ENCODE measurements at regions not wholly inside any gene's neighbourhood (a gene's known extent, or its start where the extent isn't known, plus 50 kb on each side); places are given as distances from the start of the nearest gene placed in this dataset.

- Mint-ChIP-seq H3K9me3 (peaks cover 14 to 19% of the 10 kb centered on the region in 2 donors), H3K36me3 (no peaks in the 10 kb centered on the region)
- 93% methylated on average over 7 of the region's 7 CpGs for WGBS (ENCODE audit: insufficient coverage)
These were observed 280.5 kb upstream of the PIK3C3 start for GRCh38 chr18:41674506-41674905.

GRCh38 chr18:41666231-41666630 is 288.8 kb upstream of the PIK3C3 start:
- no peak for TF ChIP-seq CTCF (IDR thresholded peaks at IDR 0.05)
- ATAC-seq (no peak), DNase-seq (no peak)
- Mint-ChIP-seq H3K27me3 (ENCODE audit: low read depth in 2 of 2) (no peaks in the 10 kb centered on the region), H3K4me3 (no peak overlapping the region), H3K27ac (no peak overlapping the region), H3K36me3 (peaks cover 9% of the 10 kb centered on the region), H3K4me1 (no peaks in the 10 kb centered on the region), H3K9me3 (peaks cover 8 to 26% of the 10 kb centered on the region in 2 donors)
- H3K27me3 ChIP-seq (ENCODE audit: control insufficient read depth, insufficient read depth, low read length), result no peaks in the 10 kb centered on the region
- intact Hi-C loops (cut with micrococcal nuclease), result no loop called here
- peaks cover 3% of the 10 kb centered on the region for H3K9me3 ChIP-seq (ENCODE audit: control insufficient read depth, insufficient read depth, low read length)
- H3K4me1 ChIP-seq (ENCODE audit: control insufficient read depth, insufficient read depth, low read length), result no peaks in the 10 kb centered on the region
- H3K4me3 ChIP-seq (ENCODE audit: low read length), result no peak overlapping the region
- no peak overlapping the region for H3K27ac ChIP-seq (ENCODE audit: low read length)
- H3K36me3 ChIP-seq (ENCODE audit: control insufficient read depth, insufficient read depth, low read length), result no peaks in the 10 kb centered on the region

More at GRCh38 chr18:41674506-41674905, 280.5 kb upstream of the PIK3C3 start:
- no peak for TF ChIP-seq CTCF (IDR thresholded peaks at IDR 0.05)
- DNase-seq (no peak), ATAC-seq (no peak)
- no peak overlapping the region for H3K4me3 ChIP-seq (ENCODE audit: low read length)
- H3K9me3 ChIP-seq (ENCODE audit: control insufficient read depth, insufficient read depth, low read length), result no peaks in the 10 kb centered on the region
- H3K36me3 ChIP-seq (ENCODE audit: control insufficient read depth, insufficient read depth, low read length), result no peaks in the 10 kb centered on the region
- H3K27ac Mint-ChIP-seq, result no peak overlapping the region
- H3K27me3 Mint-ChIP-seq (ENCODE audit: low read depth in 2 of 2), result no peaks in the 10 kb centered on the region
- no peaks in the 10 kb centered on the region for H3K4me1 Mint-ChIP-seq
- no peak overlapping the region for H3K4me3 Mint-ChIP-seq
- H3K4me1 ChIP-seq (ENCODE audit: control insufficient read depth, insufficient read depth, low read length), result no peaks in the 10 kb centered on the region
- no peak overlapping the region for H3K27ac ChIP-seq (ENCODE audit: low read length)
- no peaks in the 10 kb centered on the region for H3K27me3 ChIP-seq (ENCODE audit: control insufficient read depth, insufficient read depth, low read length)
- intact Hi-C loops (cut with micrococcal nuclease), result no loop called here

GRCh38 chr18:41665210-41665609 is 289.8 kb upstream of the PIK3C3 start:
- H3K27ac ChIP-seq (ENCODE audit: low read length), result no peak overlapping the region
- Mint-ChIP-seq H3K36me3 (peaks cover 9% of the 10 kb centered on the region), H3K9me3 (peaks cover 8 to 24% of the 10 kb centered on the region in 2 donors), H3K4me3 (no peak overlapping the region), H3K4me1 (no peaks in the 10 kb centered on the region), H3K27me3 (ENCODE audit: low read depth in 2 of 2) (no peaks in the 10 kb centered on the region), H3K27ac (no peak overlapping the region)
- intact Hi-C loops (cut with micrococcal nuclease), result no loop called here
- peaks cover 3% of the 10 kb centered on the region for H3K9me3 ChIP-seq (ENCODE audit: control insufficient read depth, insufficient read depth, low read length)
- TF ChIP-seq CTCF (IDR thresholded peaks at IDR 0.05), result no peak
- DNase-seq (no peak), ATAC-seq (no peak)
- no peaks in the 10 kb centered on the region for H3K36me3 ChIP-seq (ENCODE audit: control insufficient read depth, insufficient read depth, low read length)
- H3K27me3 ChIP-seq (ENCODE audit: control insufficient read depth, insufficient read depth, low read length), result no peaks in the 10 kb centered on the region
- 100% methylated on average over 1 of the region's 5 CpGs for WGBS (ENCODE audit: insufficient coverage)
- H3K4me3 ChIP-seq (ENCODE audit: low read length), result no peak overlapping the region
- no peaks in the 10 kb centered on the region for H3K4me1 ChIP-seq (ENCODE audit: control insufficient read depth, insufficient read depth, low read length)

DNA sequence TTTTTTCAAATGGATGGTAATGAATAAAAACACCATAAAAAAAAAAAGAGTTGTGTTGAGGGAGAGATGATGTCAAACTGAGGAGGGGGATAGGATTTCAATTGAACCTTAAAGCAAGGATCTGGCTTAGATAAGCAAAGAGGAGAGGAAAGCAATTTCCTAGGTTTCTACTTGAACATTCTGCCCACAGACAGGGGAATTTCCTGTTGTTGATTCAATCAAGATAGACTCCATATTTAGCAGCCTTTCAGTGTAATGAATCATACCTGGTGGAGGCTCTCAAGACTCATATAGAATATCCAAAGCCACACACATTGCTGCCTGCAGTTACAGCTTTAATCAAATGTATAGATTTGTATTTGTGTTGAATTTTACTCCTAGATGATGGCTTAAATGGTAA is 294.4 kb upstream of the PIK3C3 start:
- H3K36me3 ChIP-seq (ENCODE audit: control insufficient read depth, insufficient read depth, low read length), result no peaks in the 10 kb centered on the region
- ATAC-seq, result no peak
- H3K36me3 Mint-ChIP-seq, result peaks cover 9% of the 10 kb centered on the region
- peaks cover 3% of the 10 kb centered on the region for H3K9me3 ChIP-seq (ENCODE audit: control insufficient read depth, insufficient read depth, low read length)
- H3K27me3 Mint-ChIP-seq (ENCODE audit: low read depth in 2 of 2), result no peaks in the 10 kb centered on the region
- intact Hi-C loops (cut with micrococcal nuclease), result no loop called here
- no peak overlapping the region for H3K27ac ChIP-seq (ENCODE audit: low read length)
- H3K27ac Mint-ChIP-seq, result no peak overlapping the region
- no peak for DNase-seq
- H3K4me1 ChIP-seq (ENCODE audit: control insufficient read depth, insufficient read depth, low read length), result no peaks in the 10 kb centered on the region
- no peak for TF ChIP-seq CTCF (IDR thresholded peaks at IDR 0.05)
- no peak overlapping the region for H3K4me3 Mint-ChIP-seq
- H3K4me3 ChIP-seq (ENCODE audit: low read length), result no peak overlapping the region
- no peaks in the 10 kb centered on the region for H3K4me1 Mint-ChIP-seq
- peaks cover 7 to 21% of the 10 kb centered on the region in 2 donors for H3K9me3 Mint-ChIP-seq
- no peaks in the 10 kb centered on the region for H3K27me3 ChIP-seq (ENCODE audit: control insufficient read depth, insufficient read depth, low read length)
